ENCODE measurements at regions not wholly inside any gene's neighbourhood (a gene's known extent, or its start where the extent isn't known, plus 50 kb on each side); places are given as distances from the start of the nearest gene placed in this dataset.
"Not testable (repeated sequence)": the region's sequence is repeated elsewhere in the genome, so short reads cannot be mapped to it uniquely, and the experiment has no call there.

DNA sequence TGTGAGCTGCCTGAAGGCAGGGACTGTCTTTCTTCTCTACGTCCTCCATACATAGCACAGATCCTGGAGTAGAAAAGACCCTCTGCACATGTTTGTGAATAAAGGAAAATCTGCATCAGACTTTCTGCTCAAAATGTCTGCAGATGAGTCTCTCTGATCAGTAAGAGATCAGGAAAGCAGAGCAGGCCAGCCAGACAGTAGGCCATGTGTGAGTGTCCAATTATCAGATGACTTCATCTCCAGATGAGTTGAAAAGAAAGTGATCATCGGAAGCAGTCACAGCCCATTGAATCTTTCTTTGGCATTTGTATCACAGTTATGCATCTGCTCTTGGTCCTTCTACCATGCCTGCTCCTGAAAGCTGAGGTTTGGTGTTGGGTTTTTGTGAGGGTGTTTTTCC lies 298.7 kb upstream of the NCAM1 start:
- no peak overlapping the region for H3K27ac Mint-ChIP-seq (ENCODE audit: unreplicated experiment)
- no peaks in the 10 kb centered on the region for H3K4me1 Mint-ChIP-seq
- H3K36me3 Mint-ChIP-seq (ENCODE audit: low read depth), result no peaks in the 10 kb centered on the region
- H3K27me3 Mint-ChIP-seq (ENCODE audit: low read depth), result no peaks in the 10 kb centered on the region
- no peak for DNase-seq (ENCODE audit: low read depth, low spot score)
- TF ChIP-seq, protein P1, sequence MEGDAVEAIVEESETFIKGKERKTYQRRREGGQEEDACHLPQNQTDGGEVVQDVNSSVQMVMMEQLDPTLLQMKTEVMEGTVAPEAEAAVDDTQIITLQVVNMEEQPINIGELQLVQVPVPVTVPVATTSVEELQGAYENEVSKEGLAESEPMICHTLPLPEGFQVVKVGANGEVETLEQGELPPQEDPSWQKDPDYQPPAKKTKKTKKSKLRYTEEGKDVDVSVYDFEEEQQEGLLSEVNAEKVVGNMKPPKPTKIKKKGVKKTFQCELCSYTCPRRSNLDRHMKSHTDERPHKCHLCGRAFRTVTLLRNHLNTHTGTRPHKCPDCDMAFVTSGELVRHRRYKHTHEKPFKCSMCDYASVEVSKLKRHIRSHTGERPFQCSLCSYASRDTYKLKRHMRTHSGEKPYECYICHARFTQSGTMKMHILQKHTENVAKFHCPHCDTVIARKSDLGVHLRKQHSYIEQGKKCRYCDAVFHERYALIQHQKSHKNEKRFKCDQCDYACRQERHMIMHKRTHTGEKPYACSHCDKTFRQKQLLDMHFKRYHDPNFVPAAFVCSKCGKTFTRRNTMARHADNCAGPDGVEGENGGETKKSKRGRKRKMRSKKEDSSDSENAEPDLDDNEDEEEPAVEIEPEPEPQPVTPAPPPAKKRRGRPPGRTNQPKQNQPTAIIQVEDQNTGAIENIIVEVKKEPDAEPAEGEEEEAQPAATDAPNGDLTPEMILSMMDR (conservative IDR thresholded peaks at IDR 0.05), result no peak
- peaks cover 5% of the 10 kb centered on the region for H3K9me3 Mint-ChIP-seq
- no peak overlapping the region for H3K4me3 Mint-ChIP-seq

GRCh38 chr11:112663947-112664634 lies 297.1 kb upstream of the NCAM1 start:
- TF ChIP-seq, protein P1 (conservative IDR thresholded peaks at IDR 0.05), result no peak
- H3K27ac Mint-ChIP-seq (ENCODE audit: unreplicated experiment), result no peak overlapping the region
- H3K4me1 Mint-ChIP-seq, result no peaks in the 10 kb centered on the region
- H3K9me3 Mint-ChIP-seq, result peaks cover 5% of the 10 kb centered on the region
- no peaks in the 10 kb centered on the region for H3K27me3 Mint-ChIP-seq (ENCODE audit: low read depth)
- no peaks in the 10 kb centered on the region for H3K36me3 Mint-ChIP-seq (ENCODE audit: low read depth)
- DNase-seq (ENCODE audit: low read depth, low spot score), result no peak
- no peak overlapping the region for H3K4me3 Mint-ChIP-seq

GRCh38 chr11:112665291-112665690 lies 295.9 kb upstream of the NCAM1 start:
- no peaks in the 10 kb centered on the region for H3K4me1 Mint-ChIP-seq

DNA sequence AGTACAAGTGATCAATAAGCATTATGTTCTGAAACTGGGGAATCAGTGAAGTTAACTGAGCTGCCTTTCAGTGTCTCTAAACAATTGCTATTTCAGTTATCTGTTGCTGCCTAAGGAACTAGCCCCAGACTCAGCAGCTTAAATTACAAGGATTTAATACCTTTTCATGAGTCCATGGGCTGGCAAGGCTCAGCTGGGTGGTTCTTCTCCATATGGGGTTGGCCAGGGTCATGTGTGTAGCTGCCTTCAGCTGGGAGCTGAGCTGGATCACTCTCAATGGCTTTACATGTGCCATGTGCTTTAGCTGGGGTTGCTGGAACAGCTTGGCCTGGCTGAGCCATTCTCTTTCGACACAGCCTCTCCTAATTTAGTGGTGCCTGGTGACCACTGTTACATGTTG lies 295.0 kb upstream of the NCAM1 start:
- no peak for DNase-seq (ENCODE audit: low read depth, low spot score)
- H3K27ac Mint-ChIP-seq (ENCODE audit: unreplicated experiment), result no peak overlapping the region
- H3K4me3 Mint-ChIP-seq, result no peak overlapping the region
- H3K27me3 Mint-ChIP-seq (ENCODE audit: low read depth), result no peaks in the 10 kb centered on the region
- peaks cover 5% of the 10 kb centered on the region for H3K9me3 Mint-ChIP-seq
- no peaks in the 10 kb centered on the region for H3K4me1 Mint-ChIP-seq
- no peaks in the 10 kb centered on the region for H3K36me3 Mint-ChIP-seq (ENCODE audit: low read depth)
- TF ChIP-seq, protein P1 (conservative IDR thresholded peaks at IDR 0.05), result no peak

More at GRCh38 chr11:112665291-112665690, 295.9 kb upstream of the NCAM1 start:
- H3K27ac Mint-ChIP-seq (ENCODE audit: unreplicated experiment), result no peak overlapping the region
- TF ChIP-seq, protein P1 (conservative IDR thresholded peaks at IDR 0.05), result no peak
- no peak for DNase-seq (ENCODE audit: low read depth, low spot score)
- no peaks in the 10 kb centered on the region for H3K36me3 Mint-ChIP-seq (ENCODE audit: low read depth)
- H3K27me3 Mint-ChIP-seq (ENCODE audit: low read depth), result no peaks in the 10 kb centered on the region
- peaks cover 5% of the 10 kb centered on the region for H3K9me3 Mint-ChIP-seq
- H3K4me3 Mint-ChIP-seq, result no peak overlapping the region

- TF ChIP-seq, protein P1 (conservative IDR thresholded peaks at IDR 0.05), result no peak
- Mint-ChIP-seq H3K27ac (ENCODE audit: unreplicated experiment) (no peak overlapping the region), H3K4me1 (no peaks in the 10 kb centered on the region), H3K4me3 (no peak overlapping the region), H3K36me3 (ENCODE audit: low read depth) (peaks cover 5% of the 10 kb centered on the region), H3K9me3 (peaks cover 5% of the 10 kb centered on the region), H3K27me3 (ENCODE audit: low read depth) (no peaks in the 10 kb centered on the region)
- no peak for DNase-seq (ENCODE audit: low read depth, low spot score)
Observed at GRCh38 chr11:112670806-112671570, 290.2 kb upstream of the NCAM1 start.

DNA sequence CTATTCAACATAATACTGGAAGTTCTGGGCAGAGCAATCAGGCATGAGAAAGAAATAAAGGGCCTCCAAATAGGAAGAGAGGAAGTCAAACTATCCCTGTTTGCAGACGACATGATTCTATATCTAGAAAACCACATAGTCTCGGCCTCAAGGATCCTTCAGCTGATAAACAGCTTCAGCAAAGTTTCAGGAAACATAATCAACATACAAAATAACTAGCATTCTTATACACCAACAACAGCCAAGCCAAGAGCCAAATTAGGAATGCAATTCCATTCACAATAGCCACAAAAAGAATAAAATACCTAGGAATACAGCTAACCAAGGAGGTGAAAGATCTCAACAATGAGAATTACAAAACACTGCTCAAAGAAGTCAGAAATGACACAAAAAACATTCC lies 287.8 kb upstream of the NCAM1 start:
- not testable (repeated sequence) for H3K27ac Mint-ChIP-seq (ENCODE audit: unreplicated experiment); H3K4me3 Mint-ChIP-seq; H3K4me1 Mint-ChIP-seq; H3K27me3 Mint-ChIP-seq (ENCODE audit: low read depth); DNase-seq (ENCODE audit: low read depth, low spot score); H3K36me3 Mint-ChIP-seq (ENCODE audit: low read depth); H3K9me3 Mint-ChIP-seq

Data from neural crest cell (in vitro differentiated cells).